ENCODE measurements at regions not wholly inside any gene's neighbourhood (a gene's known extent, or its start where the extent isn't known, plus 50 kb on each side); places are given as distances from the start of the nearest gene placed in this dataset.
A peak's percentile ranks its signal among the peaks of the same experiment; 100 is the strongest.

- in situ Hi-C loops (cut with HindIII; ENCODE audit: low pct_unique_long_range_greater_than_20kb, low sequenced_read_pairs) = no loop called here
These were observed 95.1 kb upstream of the CD180 start for GRCh38 chr5:67291671-67292070.

GRCh38 chr5:67291066-67291465 is 94.5 kb upstream of the CD180 start:
- in situ Hi-C loops (cut with HindIII; ENCODE audit: low pct_unique_long_range_greater_than_20kb, low sequenced_read_pairs) = no loop called here
- no peak for DNase-seq (ENCODE audit: low read depth, low spot score)

More at GRCh38 chr5:67291671-67292070, 95.1 kb upstream of the CD180 start:
- DNase-seq (ENCODE audit: low read depth, low spot score) = no peak

- no peak for DNase-seq (ENCODE audit: low read depth, low spot score)
- in situ Hi-C loops (cut with HindIII; ENCODE audit: low pct_unique_long_range_greater_than_20kb, low sequenced_read_pairs) = no loop called here
These were observed 94.1 kb upstream of the CD180 start for GRCh38 chr5:67290655-67291054.

DNA sequence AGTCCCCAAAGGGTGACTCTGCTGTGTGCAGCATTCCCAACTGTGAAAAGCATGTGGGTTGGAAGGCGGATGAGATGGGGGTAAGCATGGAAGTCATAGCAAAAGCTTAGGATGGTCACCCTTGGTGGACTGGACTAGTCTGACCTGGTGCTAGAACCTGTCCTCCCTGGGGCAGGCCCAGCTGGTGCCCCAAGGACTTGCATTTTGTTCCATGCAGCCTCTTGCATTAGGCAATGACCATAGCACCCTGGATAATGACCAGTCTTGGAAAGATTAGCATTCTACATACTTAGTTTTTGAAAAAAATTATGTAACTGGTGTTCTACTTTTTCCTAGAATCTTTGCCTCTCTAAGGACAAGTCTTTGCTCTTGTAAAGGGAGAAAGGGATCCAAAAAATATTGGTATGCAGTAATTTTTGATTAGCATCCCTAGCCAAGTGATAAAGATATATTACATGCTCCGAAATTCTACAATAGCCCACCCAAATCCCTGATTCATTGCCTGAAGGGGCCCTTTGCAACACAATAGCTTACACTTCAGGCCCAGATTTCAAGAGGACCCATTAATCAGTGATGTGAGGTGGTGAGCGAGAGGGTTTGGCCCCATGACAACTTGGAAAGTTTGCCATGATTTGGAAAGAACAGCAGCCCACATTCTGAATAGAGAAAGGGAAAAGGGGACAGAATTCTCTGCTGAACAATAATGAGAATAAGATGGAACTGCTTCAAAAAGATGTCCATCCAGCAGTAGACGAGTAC is 93.3 kb upstream of the CD180 start:
- DNase-seq (ENCODE audit: low read depth, low spot score) = no peak
- in situ Hi-C loops (cut with HindIII; ENCODE audit: low pct_unique_long_range_greater_than_20kb, low sequenced_read_pairs) = no loop called here

DNA sequence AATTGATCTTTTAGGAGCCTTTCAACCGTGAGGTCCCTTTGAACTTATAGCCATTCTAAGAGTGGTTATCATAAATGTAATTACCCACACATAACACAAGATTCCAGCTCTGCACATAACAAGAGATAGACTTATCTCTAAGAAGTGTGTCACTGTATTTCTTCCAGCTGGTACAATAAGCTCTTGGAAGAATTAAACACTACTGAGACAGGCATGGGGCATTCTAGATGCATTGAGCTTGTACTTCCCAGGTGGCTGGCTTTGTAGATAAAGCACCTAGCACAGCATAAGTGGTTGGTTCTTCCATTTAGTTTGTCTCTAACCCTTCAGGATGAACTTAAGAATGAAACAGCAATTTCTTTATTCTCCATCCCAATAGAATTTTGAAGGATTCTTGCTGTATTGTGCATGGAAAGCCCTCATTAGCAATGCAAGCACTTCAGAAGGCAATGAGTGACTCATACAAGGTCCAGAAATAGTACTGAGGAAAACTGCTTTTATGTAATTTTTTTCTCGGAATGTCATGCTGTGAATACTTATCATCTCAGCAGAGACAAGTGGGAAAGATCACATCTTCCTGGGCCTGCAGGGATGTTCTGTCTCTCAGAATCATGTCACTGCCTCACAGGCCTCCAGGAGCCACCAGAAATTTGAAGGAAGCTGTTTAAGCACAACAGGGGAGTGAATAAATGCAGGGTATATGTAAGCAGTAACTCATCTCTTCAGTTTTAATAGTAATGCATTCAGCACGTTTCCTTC is 91.1 kb upstream of the CD180 start:
- in situ Hi-C loops (cut with HindIII; ENCODE audit: low pct_unique_long_range_greater_than_20kb, low sequenced_read_pairs) = no loop called here

DNA sequence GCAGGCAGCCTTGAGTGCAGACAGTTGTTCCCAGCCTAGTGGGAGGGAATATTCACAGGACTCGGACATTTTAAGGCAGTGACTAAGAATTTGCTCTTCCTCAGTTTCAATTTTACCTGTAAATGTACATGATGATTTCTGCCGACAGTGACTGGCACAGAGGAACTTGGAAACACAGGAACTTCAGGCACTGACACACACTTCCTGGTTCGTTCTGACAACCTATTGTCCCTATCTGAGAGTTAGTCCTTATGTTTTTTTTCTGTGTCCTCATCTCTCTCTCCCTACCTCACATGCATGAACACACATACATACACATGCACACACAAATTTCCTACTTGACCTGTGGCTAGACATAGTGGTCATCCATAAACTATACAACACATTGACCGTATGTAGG is 89.4 kb upstream of the CD180 start:
- DNase-seq (ENCODE audit: low read depth, low spot score) = no peak
- in situ Hi-C loops (cut with HindIII; ENCODE audit: low pct_unique_long_range_greater_than_20kb, low sequenced_read_pairs) = no loop called here

More for the DNA sequence above, 91.1 kb upstream of the CD180 start:
- DNase-seq (ENCODE audit: low read depth, low spot score) = peak; percentile 18

GRCh38 chr5:67283988-67284487 is 87.4 kb upstream of the CD180 start:
- DNase-seq (ENCODE audit: low read depth, low spot score) = no peak
- in situ Hi-C loops (cut with HindIII; ENCODE audit: low pct_unique_long_range_greater_than_20kb, low sequenced_read_pairs) = no loop called here

DNA sequence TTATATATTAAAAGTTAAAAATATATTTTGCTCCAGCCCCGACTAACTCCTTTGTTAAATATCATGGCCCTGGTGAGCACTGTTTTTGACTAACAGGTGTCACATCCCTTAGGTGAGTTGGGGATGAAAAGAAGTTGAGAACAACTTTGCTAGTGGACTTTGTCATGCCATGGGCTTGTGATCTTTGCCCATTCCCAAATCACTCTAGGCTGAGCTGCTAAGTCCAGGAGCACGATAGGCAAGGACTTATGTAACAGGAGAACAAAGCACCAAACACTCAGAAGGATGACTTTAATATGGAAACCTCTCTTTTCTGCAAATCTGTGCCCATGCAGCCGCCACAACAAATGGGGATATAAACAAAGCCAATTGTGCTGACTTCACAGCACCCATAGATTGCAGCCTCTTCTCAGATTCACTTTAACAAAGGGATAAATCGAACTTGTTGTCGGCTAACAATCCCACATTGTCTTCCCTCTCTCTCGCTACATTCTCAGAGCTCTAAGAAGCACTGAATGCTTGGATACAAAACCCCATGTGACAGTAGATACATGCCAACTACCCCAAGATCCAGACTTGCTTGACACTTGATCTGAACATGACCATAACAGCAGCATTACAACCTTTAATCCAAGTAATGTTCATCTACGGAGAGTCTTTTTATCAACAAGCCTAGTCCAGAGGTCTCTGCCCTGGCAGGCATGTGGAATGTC is 86.8 kb upstream of the CD180 start:
- peak; percentile 75 for DNase-seq (ENCODE audit: low read depth, low spot score)

GRCh38 chr5:67281874-67282273 is 85.3 kb upstream of the CD180 start:
- DNase-seq (ENCODE audit: low read depth, low spot score) = no peak
- in situ Hi-C loops (cut with HindIII; ENCODE audit: low pct_unique_long_range_greater_than_20kb, low sequenced_read_pairs) = no loop called here

More for the DNA sequence above, 86.8 kb upstream of the CD180 start:
- in situ Hi-C loops (cut with HindIII; ENCODE audit: low pct_unique_long_range_greater_than_20kb, low sequenced_read_pairs) = no loop called here

DNA sequence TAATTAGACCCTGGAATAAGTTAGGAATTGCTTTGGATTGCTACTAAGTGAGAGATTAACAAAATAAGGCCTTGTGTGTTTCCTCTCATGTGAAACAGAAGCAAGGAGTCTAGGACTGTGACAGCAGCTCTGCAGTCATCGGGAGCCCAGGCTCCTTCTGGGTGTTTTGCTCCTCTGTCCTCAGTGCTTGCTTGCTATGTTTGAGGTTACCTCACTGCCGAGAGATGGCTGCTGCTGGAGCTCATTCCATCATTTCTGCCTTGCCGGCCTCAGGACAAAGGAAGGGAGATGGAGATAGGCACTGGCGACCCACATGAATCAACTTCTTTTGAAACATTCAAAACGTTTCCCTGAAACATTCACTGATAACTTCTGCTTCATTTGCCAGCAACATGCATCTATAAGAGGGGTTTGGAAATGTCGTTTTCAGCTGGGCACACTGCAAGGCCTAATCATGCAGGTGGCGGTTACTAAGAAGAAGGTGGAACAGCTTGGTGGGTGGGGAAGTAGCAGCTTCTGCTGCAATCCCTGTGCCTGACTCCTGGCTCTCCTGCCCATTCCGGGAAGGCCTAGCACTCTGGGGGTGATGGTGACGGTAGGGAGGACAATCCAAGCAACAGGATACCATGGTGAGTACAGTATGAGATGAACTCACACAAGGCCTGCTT is 77.2 kb upstream of the CD180 start:
- in situ Hi-C loops (cut with HindIII; ENCODE audit: low pct_unique_long_range_greater_than_20kb, low sequenced_read_pairs) = no loop called here
- DNase-seq (ENCODE audit: low read depth, low spot score) = no peak

DNA sequence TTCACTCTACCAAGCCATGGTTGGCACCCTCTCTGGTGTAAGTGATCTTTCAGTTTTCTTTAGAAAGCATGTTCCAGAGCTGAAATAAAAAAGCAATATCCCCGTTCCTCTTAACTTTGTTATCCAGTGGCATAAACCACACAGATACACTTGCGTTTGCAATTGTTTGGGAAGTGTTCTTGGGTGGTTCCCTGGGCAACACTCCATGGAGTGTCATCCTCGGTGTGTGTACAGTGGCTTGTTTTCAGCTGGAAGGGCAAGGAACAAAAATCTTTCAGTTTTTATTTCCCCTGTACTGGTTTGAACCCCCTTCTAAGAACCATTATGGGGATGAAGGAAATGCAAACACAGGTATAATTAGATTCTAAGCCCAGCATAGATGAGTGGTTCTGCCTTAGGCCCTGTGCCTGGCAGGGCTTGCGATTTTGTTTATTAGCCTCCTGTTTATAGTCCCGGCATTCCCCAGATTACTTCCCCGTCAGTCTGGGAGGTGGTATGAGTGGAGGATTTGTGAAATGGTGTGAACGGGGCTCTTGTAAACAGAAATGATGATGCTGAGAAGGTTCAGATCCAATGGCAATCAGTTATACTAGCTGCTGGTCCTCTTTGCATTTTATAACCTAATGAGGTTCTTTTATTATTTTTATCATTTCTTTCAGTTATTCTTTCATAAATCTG is 76.0 kb upstream of the CD180 start:
- in situ Hi-C loops (cut with HindIII; ENCODE audit: low pct_unique_long_range_greater_than_20kb, low sequenced_read_pairs) = no loop called here

GRCh38 chr5:67268231-67269021 is 71.8 kb upstream of the CD180 start:
- no peak for DNase-seq (ENCODE audit: low read depth, low spot score)
- in situ Hi-C loops (cut with HindIII; ENCODE audit: low pct_unique_long_range_greater_than_20kb, low sequenced_read_pairs) = no loop called here

More for the DNA sequence above, 76.0 kb upstream of the CD180 start:
- DNase-seq (ENCODE audit: low read depth, low spot score) = no peak

- no peak for DNase-seq (ENCODE audit: low read depth, low spot score)
- in situ Hi-C loops (cut with HindIII; ENCODE audit: low pct_unique_long_range_greater_than_20kb, low sequenced_read_pairs) = no loop called here
These were observed 71.1 kb upstream of the CD180 start for GRCh38 chr5:67267512-67268216.

GRCh38 chr5:67266654-67267350 is 70.2 kb upstream of the CD180 start:
- in situ Hi-C loops (cut with HindIII; ENCODE audit: low pct_unique_long_range_greater_than_20kb, low sequenced_read_pairs) = no loop called here

GRCh38 chr5:67265951-67266350 is 69.4 kb upstream of the CD180 start:
- in situ Hi-C loops (cut with HindIII; ENCODE audit: low pct_unique_long_range_greater_than_20kb, low sequenced_read_pairs) = no loop called here
- DNase-seq (ENCODE audit: low read depth, low spot score) = no peak

More at GRCh38 chr5:67266654-67267350, 70.2 kb upstream of the CD180 start:
- no peak for DNase-seq (ENCODE audit: low read depth, low spot score)

All from SK-MEL-5 (cell line).